Activated T-cell treated with anti-CD3 and anti-CD28 coated beads for 24 hours (primary cell): ENCODE measurements at regions not wholly inside any gene's neighbourhood (a gene's known extent, or its start where the extent isn't known, plus 50 kb on each side); places are given as distances from the start of the nearest gene placed in this dataset.

Experiments
- DNase-seq: peaks from one replicate; pipeline ENCODE4 v3.0.0-alpha.2; 2020; ENCODE audit warnings: low read depth

DNA sequence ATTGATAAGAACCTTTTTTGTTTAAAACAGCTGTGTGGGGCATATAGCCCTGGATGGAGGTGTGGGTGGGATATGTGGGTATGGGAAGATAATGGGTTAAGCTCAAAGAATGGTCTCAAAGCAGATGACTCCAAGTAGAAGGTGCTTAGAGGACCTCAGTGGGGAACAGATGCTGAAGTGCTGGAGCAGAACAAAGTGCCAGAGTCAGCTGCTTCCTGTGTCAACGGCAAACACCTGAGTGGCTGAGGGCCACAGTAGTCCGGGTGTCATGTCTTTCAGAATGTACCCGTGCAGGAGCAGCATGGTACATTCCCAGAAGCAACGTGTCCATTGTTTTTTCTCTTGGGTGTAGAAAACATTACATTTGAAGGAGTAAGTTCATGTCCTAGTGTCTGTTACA lies 210.6 kb downstream of the CCNG2 start:
- DNase-seq, result no peak

DNA sequence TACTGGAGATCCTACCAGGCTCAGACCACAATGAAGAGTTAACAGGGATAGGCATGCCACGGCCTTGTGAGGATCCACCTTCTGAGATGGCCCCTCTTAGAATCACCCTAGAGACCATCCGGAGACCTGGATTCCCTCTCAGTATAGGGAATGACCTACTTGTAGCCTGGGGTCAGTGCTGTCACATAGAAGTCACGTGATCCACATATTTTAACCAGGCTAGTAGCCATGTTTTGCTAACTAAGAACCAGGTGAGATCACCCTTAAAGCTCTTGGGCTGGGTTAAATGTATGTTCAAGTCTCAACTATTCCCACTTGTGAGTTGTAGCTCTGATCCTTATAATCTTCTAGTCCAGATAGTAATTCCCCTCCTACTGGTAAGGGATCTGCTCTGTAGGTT lies 215.4 kb downstream of the CCNG2 start:
- DNase-seq, result no peak

DNA sequence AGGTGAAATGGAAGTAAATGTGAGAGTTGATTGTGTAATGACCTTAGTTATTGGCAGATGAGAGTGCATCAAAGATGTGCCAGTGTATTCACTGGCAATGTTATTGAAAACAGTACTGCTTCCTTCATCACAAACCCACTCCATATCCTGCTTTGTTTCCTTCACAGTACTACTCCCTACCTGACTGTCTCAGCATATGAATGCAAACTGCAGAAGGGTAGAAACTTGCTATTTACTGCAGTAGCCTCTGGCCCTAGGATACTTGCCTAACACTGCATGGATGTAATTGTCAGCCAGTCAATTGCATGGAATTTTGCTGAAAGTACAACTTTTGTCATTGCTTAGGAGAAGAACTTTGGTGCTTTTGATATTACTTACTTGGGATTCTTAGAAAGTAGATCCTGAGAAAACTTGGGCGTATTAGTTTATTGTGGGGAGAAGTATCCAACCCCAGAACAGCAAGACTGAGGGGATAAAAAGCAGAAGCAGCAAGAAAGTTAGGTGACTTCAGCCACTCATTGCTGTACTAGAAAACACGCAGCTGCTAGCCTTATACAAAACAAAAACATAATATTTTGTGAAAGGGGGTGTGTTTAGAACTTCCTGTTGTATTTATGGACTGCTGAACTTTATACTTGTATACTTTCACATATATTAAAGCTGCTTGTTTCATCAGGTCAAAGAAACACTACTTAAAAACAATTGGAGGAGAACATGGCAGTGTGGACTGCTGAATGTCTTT lies 219.0 kb downstream of the CCNG2 start:
- DNase-seq, result no peak

DNA sequence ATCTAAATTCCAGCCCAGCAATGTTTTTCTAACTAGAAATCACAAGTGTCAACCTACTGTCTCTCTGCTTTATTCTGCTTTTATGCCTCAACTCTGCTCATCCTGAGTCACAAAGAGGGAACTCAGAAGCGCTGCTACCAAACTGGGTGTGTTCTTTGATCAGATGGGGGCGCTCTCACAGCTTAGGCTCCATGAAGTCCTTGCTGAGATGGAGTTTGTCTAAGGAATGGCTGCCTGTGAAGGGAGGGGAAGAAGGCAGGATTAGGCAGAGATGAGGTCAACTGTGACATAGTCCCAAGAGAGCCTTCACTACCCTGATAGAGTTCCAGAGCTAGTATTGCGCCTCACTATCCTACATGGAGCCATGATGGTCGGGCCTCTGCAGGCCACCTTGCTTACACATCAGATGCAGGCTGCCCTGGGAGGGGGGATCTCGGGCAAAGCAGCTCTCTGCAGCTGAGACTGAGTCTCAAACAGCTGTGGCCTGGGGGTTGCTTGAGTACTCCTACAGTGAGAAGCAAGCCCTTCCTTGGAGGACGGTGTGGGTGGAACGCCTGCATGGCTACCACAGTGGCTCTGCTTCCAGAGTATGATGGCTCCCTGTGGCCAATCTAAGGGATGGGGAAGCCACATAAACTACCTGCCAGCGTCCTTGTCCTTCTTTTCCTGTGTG lies 219.9 kb downstream of the CCNG2 start:
- no peak for DNase-seq

DNA sequence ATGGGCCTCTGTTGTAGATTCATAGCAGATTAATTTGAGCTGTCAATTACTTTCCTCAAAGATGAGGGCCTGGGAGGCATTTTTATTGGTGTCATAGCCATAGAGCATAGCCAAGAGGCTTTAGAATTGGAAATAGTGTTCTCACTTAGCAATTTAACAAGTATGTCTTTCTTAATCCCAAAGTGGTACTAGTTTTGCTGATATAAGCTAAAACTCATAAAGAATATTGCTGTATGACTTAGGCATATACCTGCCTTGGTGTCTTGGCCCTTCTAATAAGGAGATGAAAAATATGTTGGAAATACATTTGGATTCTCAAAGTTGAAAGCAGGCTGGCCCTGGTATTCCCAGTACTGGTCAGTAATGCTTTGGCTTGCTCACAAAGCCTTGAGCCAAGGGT lies 221.5 kb upstream of the CXCL13 start:
- no peak for DNase-seq

DNA sequence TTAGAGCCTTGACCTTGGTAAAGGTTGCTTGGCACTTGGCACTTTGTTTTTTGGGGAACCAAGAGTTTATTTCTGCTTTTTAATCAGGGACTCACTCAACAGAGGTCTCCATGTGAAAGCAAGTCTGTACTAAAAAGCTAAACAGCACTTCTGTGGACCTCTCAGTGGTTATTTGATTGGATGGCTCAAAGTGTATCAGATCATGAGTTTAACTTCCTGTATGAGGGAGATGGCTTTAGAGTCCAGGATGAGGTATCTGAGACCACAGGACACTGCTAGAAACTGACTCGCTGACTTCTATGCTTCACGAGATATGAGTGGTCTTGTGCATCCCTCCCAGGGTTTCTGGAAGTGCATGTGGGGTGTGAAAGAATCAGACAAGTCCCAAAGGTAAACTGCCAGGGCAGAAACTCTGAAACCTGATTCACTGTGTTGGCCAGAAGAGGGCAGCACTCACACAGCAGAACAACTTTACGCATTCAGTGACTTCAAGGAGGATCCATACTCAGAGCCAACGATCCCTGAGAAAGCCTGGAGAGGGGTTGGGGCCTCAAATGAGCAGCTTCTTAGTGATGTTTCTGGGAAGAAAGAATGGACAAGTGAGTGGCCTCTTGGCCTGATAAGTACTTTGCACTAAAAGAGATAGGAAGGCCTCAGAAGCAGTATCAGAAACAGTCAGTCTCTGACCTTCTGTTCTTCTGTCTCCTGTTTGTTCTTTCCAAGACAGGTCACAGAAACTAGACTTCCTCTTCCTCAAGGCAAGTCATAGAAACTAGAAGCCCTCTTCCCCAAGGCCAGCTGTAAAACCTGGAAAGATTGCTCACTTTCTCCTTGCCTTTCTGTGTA lies 220.3 kb upstream of the CXCL13 start:
- DNase-seq, result peak; percentile 35

DNA sequence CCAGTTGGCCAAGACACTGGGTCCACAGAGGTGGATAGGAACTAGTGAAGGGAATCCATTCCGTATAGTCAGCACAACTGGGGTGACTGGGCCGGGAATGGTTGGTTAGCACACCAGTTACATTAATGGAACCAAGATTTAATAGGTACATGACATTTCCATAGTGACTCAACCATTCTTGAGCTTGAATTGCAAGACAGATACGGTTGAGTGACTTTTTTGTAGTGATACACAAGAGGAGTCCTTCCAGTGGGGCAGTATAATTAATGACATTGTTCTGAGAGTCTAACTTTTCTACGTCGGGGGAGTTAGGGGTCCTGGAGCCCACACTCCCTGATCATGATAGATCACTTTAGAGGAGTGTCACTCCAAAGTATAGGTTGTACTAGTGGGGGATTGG lies 211.6 kb upstream of the CXCL13 start:
- no peak for DNase-seq

DNA sequence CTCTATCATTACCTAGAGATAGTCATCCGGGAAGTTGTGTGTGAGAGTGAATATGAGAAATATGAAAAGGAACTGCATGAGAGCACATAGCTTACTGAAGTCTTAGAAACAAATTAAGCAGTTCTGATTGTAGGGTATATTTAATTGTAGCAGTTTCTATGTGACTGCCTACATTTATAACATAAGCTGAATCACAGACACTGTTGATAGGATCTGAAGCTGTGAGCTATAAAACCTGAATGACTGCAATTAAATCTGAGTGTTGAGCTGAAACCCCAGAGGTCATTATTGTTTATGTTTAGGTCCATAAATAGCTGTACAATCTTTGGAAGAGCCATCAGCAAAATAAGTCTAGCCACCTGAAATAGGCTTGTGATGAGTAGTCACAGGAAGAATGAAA lies 210.1 kb upstream of the CXCL13 start:
- no peak for DNase-seq

DNA sequence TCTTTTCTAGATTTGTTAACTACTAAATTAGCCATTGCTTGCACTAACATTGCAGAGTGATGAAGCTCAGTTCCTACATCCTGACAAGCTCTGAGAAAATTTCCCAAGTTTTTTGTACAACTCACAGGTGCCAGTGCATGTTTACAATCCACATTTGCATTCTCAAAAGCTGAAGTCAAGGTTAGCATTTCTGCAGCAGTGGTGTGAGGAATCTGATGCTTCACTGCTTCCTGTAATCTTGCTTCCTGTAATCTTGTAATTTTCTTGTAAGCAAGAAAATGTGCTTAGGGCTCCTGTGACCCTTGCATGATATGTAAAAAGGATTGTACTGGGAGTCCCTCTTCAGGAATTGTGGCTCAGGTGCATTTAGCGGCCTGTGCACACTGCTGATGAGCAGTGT lies 207.4 kb upstream of the CXCL13 start:
- no peak for DNase-seq

DNA sequence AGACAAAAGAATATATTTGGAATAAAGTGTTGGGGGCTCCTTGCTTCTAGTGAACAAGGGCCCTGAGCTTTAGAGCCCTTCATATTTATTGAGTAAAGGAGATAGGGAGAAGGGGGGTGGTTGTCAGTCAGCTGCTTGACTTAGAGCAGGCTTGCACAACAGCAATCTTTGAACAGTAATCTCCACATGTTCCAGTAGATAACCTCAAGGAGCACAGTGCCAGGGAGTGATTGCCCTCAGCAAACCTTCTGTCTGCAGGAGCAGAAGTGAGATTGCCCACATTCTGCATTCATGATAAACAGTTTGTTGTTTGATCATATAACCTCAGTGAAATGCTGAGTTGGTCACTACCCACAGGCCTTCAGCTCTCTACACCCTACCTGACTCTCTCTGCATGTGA lies 205.8 kb upstream of the CXCL13 start:
- no peak for DNase-seq

DNA sequence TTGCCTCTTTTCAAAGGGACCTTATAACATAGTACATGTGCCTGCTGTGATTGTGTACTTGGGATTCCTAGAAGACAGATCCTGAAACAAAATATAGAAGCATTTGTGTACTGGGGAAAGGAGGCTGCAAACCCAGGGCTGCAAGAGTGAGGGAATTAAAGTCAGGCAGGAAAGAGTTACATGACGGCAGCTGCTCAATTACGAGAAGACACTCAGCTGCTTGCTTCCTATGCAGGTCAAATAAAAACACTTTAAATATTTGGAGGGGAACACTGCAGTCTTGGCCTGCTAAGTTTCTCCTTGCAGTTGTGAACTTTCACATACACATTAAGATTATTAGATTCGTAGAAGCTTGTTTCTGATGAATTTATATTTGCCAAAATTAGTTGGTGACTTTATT lies 191.9 kb upstream of the CXCL13 start:
- DNase-seq, result no peak

DNA sequence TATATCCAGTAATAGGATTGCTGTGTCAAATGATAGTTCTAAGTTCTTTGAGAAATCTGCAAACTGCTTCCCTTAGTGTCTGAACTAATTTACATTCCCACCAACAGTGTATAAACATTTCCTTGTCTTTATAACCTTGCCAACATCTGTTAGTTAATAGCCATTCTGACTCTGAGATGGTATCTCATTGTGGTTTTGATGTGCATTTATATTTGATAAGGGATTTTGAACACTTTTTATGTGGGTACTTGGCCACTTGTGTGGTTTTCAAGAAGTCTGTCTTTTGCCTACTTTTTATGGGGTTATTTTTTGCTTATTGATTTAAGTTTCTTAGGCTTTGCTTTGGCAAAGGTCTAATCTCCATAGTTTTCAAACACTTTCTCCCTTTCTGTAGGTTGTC lies 189.9 kb upstream of the CXCL13 start:
- no peak for DNase-seq

DNA sequence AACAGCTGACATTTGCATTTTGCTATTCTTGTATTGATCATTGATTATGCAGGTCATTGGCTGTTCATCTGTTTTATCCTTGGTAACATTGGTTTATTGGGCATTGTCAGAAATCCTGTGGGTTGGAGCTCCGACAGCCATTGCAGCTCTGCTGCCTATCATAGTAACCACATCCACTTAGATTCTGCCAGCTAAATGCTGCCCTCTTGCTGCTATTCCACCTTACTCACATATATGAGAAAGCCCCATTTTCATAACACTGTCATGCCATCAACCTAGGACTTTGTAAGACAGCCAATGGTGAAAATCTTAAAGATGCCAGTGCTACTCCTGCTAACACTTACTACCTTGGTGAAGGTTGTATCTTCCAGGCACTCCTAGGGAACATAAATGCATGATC lies 187.3 kb upstream of the CXCL13 start:
- DNase-seq, result no peak

DNA sequence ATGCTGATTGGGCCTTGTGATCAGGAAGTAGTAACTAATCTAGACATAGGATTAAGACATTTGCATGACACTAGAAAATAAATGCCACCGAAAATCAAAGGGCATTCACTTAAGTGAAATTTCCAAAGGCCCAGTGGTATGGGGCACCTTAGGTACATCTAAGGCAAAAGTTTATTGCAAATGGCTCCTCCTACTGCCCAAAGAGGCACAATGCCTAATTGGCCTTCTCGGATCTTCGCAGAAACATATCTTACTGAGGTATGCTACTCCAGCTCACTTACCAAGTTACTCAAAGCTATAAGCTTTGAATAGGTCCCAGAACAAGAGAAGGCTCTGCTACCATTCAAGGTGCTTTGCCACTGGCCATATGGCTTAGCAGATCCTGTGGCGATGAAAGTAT lies 174.8 kb upstream of the CXCL13 start:
- DNase-seq, result no peak

DNA sequence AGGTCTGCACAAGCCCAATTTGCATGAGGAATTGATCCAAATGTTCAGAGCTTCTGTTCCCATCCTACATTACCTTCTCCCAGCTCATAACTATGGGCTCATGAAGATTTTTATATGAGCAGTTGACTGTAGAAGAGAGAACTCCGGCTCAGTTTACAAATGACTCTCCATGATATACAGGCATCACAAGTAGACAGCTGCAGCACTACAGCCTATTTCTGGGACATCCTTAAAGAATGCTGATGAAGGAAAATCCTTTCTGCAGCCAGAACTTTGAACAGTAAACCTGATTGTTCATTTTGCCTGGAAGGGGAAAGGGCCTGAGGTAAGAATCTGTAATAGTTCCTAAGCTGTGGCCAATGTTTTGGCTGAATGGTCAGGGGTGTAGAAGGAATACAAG lies 174.1 kb upstream of the CXCL13 start:
- no peak for DNase-seq

DNA sequence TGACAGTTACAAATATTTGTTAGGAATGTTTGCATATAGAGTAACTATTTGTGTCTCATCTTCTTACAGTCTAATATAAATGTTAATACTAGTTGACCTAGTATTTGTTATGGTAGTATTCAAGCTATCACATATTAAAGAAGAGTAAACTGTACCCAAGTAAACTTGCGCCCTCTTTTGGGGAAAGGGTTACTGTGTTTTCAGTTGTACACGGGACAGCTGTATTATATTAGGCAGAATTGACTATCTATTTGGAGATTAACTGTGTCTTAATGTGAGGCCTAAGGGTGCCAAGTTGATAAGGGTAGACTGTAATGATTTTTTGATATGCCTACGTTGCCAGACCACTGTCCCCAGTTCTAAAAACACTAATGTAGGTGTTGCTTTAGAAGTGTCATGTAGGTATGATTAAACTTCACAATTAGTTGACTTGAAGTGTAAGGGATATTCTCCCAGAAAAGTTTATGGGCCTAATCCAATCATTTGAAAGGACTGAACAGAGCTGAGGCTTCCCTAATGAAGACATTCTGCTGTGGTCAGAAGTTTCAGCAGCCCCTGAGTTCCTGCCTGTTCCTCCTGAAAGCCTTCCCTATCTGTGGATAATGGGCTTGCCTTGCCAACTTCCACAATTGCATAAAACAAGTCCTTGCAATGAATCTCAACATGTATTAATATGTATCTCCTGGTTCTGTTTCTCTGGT lies 172.8 kb upstream of the CXCL13 start:
- no peak for DNase-seq

DNA sequence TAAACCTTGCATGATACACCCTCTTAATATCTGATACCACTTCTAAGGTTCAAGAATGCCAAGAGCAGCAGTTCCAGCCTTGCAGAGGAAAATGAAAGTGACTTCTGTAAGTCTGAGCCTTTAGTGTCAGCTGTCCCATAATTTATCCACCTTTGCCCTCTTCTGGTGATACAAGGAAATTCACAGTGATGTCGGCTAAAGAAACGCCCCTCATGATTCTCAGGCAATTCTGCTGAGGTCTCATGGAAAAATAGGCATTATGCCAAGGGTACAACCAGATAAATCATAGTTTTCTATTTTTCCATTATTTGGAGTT lies 172.2 kb upstream of the CXCL13 start:
- DNase-seq, result peak; percentile 1

DNA sequence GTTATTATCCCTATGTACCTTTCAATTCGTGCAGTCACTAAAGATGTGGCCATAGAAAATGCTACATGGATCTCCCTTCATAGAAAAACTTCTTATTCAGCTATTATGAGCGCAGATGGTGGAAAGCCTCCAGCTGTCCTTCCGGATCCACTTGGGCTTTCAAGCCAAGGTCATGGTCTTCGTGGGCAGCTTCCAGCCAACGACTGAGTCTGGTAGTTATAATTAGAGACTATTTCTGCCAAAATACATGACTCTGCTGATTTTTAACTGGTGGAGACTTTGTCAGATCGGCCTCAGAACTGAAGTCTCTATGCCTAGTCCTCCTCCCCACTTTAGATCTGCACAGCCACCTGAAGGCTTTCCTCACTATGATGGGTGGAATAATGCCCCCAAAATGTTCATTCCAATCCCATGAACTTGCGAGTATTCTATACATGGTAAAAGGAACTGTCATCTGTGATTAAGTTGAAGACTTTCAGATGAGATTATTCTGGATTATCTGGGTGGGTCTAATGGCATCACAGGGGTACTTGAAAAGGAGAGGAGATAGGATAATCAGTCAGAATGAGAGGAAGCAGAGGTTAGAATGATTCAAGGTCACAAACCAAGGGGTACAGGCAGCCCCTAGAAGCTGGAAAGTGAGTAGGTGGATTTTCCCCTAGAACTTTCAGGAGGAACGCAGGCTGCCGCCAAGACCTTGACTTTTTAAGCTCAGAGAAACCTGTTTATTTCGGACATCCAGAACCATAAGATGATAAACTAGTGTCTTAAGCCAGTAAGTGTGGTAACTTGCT lies 171.1 kb upstream of the CXCL13 start:
- DNase-seq, result no peak

DNA sequence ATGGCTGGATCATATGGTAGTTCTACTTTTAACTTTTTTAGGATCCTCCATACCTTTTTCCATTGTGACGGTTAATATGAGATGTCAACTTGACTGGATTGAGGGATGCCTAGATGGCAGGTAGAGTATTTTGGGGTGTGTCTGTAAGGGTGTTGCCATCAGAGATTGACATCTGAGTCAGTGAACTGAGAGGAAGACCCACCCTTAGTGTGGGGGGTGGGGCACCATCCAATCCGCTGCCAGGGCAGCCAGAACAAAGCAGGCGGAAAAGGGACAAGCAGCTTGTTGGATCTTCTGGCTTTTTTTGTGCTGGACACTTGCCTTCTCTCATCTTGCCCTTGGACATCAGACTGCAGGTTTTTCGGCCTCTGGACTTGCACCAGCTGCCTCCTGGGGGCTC lies 168.5 kb upstream of the CXCL13 start:
- no peak for DNase-seq

DNA sequence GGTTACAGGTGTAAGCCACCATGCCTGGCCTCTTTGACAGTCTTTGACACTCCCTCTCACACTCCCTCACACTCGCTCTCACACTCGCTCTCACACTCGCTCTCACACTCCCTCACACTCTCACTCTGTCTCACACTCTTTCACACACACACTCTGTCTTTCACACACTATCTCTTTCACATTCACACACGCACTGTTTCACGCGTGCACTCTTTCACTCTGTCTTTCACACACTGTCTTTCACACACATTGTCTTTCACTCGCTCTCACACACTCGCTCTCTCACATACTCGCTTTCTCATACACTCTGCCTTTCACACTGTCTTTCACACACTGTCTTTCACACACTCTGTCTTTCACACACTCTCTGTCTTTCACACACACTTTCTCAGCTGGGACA lies 167.1 kb upstream of the CXCL13 start:
- DNase-seq, result no peak

DNA sequence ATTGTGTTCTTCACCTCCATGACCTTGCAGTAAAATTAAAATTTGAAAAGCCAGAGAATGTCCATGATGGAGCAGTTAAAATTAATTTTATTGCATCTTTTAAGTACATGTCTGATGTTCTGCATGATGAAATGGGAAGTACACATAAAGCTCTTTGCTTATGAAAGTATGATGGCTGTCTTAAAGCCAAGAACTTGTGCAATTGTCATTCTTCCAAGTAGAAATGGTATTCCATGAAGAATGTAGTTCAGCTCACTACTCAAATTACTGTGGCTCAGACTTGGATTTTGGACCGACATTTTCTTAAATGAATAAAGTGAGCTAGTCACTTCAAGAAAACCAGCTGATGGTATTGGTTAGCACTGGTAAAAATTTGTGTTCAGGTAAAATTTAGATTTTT lies 161.7 kb upstream of the CXCL13 start:
- no peak for DNase-seq

DNA sequence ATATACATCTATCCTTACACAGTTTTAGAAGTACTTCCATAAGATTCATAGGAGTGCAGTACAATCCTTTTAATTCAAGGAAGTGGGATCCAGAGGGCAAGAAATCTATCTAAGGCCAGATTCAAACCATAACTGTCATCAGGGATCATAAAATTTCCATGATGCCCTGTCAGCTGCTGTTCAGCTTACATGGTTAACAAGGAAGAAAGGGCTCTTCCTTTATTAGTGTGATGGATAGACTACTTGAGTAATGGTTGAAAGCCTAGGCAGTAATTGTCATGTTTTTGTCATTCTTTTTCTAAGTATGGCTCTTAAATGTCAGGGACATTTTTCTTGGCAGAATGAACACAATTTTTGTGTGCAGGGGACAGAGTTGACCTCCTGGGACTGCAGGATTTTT lies 159.8 kb upstream of the CXCL13 start:
- DNase-seq, result no peak
